ENCODE measurements at regions not wholly inside any gene's neighbourhood (a gene's known extent, or its start where the extent isn't known, plus 50 kb on each side); places are given as distances from the start of the nearest gene placed in this dataset.

DNA sequence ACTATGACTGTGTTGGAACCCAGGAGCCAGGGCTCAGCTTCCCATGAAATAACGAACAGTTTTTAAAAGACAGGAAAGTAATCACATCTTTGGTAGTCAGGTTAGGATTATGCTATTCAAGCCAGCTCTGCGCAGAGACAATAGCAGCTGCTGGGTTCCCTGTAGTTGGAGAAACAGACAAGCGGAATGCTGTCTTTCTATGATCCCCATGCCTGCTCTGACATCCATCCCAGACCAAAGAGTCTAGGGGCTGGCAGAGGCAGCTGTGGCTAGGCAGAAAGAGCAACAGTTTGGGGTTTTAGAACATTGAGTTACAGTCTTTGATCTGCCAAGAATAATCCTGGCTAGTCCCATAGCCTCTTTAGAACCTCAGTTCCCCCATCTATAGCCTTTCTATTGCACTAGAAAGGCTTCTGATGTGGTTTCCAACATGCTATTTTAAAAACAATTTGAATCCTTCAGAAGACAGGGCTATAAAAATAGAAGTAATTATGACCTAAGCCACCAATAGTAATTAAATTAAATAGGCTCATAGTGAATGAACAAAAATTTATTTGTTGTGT is 146.8 kb downstream of the MTX2 start:
- Histone ChIP-seq H3K9me3 (no peaks in the 10 kb centered on the region), H3K4me3 (no peak overlapping the region), H3K36me3 (no peaks in the 10 kb centered on the region), H3K27me3 (replicated peaks; ENCODE audit: insufficient read depth) (no peaks in the 10 kb centered on the region), H3K4me1 (ENCODE audit: control insufficient read depth in 1 of 2, low read depth in 2 of 2) (peaks cover 5 to 16% of the 10 kb centered on the region in 2 donors), H3K27ac (no peak overlapping the region)
- no peak for ATAC-seq (ENCODE audit: insufficient number of reproducible peaks, low FRiP score, low read depth)
- no peak for DNase-seq (ENCODE audit: low spot score)
- TF ChIP-seq, protein P1, sequence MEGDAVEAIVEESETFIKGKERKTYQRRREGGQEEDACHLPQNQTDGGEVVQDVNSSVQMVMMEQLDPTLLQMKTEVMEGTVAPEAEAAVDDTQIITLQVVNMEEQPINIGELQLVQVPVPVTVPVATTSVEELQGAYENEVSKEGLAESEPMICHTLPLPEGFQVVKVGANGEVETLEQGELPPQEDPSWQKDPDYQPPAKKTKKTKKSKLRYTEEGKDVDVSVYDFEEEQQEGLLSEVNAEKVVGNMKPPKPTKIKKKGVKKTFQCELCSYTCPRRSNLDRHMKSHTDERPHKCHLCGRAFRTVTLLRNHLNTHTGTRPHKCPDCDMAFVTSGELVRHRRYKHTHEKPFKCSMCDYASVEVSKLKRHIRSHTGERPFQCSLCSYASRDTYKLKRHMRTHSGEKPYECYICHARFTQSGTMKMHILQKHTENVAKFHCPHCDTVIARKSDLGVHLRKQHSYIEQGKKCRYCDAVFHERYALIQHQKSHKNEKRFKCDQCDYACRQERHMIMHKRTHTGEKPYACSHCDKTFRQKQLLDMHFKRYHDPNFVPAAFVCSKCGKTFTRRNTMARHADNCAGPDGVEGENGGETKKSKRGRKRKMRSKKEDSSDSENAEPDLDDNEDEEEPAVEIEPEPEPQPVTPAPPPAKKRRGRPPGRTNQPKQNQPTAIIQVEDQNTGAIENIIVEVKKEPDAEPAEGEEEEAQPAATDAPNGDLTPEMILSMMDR (IDR thresholded peaks at IDR 0.05) = no peak

DNA sequence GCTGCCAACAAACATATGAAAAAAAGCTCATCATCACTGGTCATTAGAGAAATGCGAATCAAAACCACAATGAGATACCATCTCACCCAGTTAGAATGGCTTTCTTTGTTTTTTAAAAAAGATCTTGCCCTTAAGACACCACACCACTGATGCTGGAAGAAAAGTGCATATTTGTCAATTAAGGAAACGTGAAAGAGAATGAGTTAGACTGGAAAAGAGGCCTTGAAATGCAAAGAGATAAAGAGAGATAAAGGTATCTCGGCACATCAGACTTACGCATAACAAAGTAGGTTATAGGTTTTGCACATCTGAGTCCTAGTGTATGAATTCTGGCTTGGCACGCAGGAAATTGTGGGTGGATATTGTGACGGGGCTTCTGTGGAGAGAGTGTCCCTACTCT is 149.5 kb downstream of the MTX2 start:
- H3K36me3 ChIP-seq = no peaks in the 10 kb centered on the region
- TF ChIP-seq, protein P1 (IDR thresholded peaks at IDR 0.05) = no peak
- ATAC-seq (ENCODE audit: insufficient number of reproducible peaks, low FRiP score, low read depth) (no peak), DNase-seq (ENCODE audit: low spot score) (no peak)
- H3K27ac ChIP-seq = peak overlapping the region; percentile 43 to 82
- H3K4me3 ChIP-seq = no peak overlapping the region
- H3K4me1 ChIP-seq (ENCODE audit: control insufficient read depth in 1 of 2, low read depth in 2 of 2) = peaks cover 5 to 16% of the 10 kb centered on the region in 2 donors
- H3K27me3 ChIP-seq (replicated peaks; ENCODE audit: insufficient read depth) = no peaks in the 10 kb centered on the region
- no peaks in the 10 kb centered on the region for H3K9me3 ChIP-seq

DNA sequence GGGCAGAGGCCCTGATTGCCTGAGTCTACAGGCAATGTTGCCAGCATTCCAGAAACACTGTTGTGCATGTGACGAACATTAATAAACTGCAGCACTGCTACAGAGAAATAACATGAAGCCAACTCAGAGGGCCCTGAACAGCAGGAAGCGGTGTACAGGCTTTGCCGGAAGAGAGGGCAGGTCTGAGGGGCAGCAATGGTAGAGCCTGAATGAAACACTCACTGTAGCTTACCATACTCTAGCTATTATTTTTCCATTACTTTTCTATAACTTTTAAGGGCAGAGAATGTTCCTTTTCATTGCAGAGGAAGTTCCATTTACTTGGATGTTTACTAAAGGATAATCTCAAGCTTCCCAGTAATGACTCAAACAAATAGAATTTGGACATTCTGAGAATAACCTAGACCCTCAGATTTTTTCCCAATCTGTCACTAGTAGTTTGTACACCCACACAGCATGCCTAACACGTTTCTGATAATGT is 150.4 kb downstream of the MTX2 start:
- H3K4me1 ChIP-seq (ENCODE audit: control insufficient read depth in 1 of 2, low read depth in 2 of 2) = peaks cover 5 to 16% of the 10 kb centered on the region in 2 donors
- peak; percentile 60 for ATAC-seq (ENCODE audit: insufficient number of reproducible peaks, low FRiP score, low read depth)
- no peaks in the 10 kb centered on the region for H3K36me3 ChIP-seq
- no peak for DNase-seq (ENCODE audit: low spot score)
- TF ChIP-seq, protein P1 (IDR thresholded peaks at IDR 0.05) = no peak
- no peaks in the 10 kb centered on the region for H3K9me3 ChIP-seq
- no peaks in the 10 kb centered on the region for H3K27me3 ChIP-seq (replicated peaks; ENCODE audit: insufficient read depth)
- no peak overlapping the region for H3K4me3 ChIP-seq
- peak overlapping the region; percentile 43 to 82 for H3K27ac ChIP-seq

DNA sequence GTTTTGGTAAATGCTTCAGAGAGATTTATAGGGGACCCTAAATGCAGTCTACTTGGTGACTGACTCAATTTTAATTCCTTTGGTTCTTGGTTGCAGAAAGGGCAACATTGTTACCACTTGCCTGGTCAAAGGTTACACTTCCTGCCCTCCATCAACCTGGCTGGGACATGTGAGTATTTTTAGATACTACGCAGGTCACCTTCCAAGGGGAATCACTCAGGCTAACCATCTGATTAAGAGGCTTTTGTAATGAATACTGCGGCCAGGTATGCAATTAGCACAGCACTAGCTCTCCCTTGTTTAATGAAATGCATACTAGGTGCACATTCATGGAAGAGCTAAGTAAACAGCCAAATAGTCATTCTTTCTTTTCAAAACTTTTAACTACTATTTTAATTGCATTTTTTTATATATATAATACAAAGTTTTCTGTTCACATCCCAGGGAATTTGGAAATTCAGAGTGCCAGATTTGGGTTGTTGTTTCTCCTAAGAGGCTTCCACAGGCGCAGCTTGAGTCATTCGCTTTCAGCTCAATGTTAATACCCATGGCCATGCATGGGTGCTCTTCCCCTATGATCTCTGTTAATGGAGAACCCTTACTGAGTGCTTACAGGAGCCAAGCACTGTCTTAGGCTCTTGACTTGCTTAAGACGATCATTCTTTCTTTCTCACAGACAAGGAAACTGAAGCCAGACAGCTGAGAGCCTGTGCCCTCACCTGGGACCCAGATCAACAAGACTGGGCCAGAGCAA is 152.2 kb downstream of the MTX2 start:
- H3K9me3 ChIP-seq = no peaks in the 10 kb centered on the region
- no peak overlapping the region for H3K4me3 ChIP-seq
- DNase-seq (ENCODE audit: low spot score) (no peak), ATAC-seq (ENCODE audit: insufficient number of reproducible peaks, low FRiP score, low read depth) (no peak)
- no peaks in the 10 kb centered on the region for H3K36me3 ChIP-seq
- no peak overlapping the region for H3K27ac ChIP-seq
- TF ChIP-seq, protein P1 (IDR thresholded peaks at IDR 0.05) = no peak
- H3K4me1 ChIP-seq (ENCODE audit: control insufficient read depth in 1 of 2, low read depth in 2 of 2) = peaks cover 5 to 16% of the 10 kb centered on the region in 2 donors
- no peaks in the 10 kb centered on the region for H3K27me3 ChIP-seq (replicated peaks; ENCODE audit: insufficient read depth)

DNA sequence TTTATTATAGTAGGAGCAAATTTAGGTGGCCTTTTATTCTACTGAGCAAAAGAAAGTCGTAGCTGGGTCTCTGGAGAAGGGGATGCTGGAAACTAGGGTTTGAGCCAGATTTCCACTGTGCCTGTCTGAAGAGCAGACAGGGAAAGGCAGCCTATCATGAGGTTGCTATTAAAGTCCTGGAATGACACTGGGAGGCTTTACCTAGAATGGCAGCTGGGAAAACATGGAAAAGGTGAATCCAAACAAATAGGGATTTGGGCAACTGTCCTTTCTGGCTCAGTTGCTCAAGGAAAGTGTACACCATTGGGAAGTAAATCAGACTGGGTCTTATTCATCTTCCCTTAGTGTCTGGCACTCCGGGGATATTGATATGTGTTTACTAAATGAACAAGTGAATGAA is 154.6 kb downstream of the MTX2 start:
- H3K9me3 ChIP-seq = no peaks in the 10 kb centered on the region
- no peaks in the 10 kb centered on the region for H3K27me3 ChIP-seq (replicated peaks; ENCODE audit: insufficient read depth)
- DNase-seq (ENCODE audit: low spot score) (no peak), ATAC-seq (ENCODE audit: insufficient number of reproducible peaks, low FRiP score, low read depth) (no peak)
- TF ChIP-seq, protein P1 (IDR thresholded peaks at IDR 0.05) = no peak
- H3K4me1 ChIP-seq (ENCODE audit: control insufficient read depth in 1 of 2, low read depth in 2 of 2) = peaks cover 5 to 16% of the 10 kb centered on the region in 2 donors
- H3K36me3 ChIP-seq = no peaks in the 10 kb centered on the region
- H3K4me3 ChIP-seq = no peak overlapping the region
- H3K27ac ChIP-seq = no peak overlapping the region

Measured in thoracic aorta (tissue), 2 donors.